Mesendoderm (in vitro differentiated cells): ENCODE measurements at regions not wholly inside any gene's neighbourhood (a gene's known extent, or its start where the extent isn't known, plus 50 kb on each side); places are given as distances from the start of the nearest gene placed in this dataset.

Source experiments
- DNase-seq: peaks from one replicate; pipeline ENCODE4 v3.0.0; 2013
- H2AK5ac ChIP-seq: 2 replicates; pipeline ENCODE4 v1.6.1; 2013; ENCODE audit warnings: low read length, inconsistent platforms
- H2BK120ac ChIP-seq: 2 replicates; pipeline ENCODE4 v1.6.1; 2013; ENCODE audit warnings: low read depth, mild to moderate bottlenecking, low read length, moderate library complexity, mixed read lengths
- H2BK15ac ChIP-seq: replicated peaks from 2 replicates; pipeline ENCODE4 v1.6.1; 2013; ENCODE audit warnings: low read depth, mild to moderate bottlenecking, moderate library complexity
- H2BK5ac ChIP-seq: 2 replicates; pipeline ENCODE4 v1.6.1; 2013; ENCODE audit warnings: low read length, inconsistent platforms
- H3K18ac ChIP-seq: 2 replicates; pipeline ENCODE4 v1.6.1; 2013; ENCODE audit warnings: mild to moderate bottlenecking, low read length, mixed read lengths
- H3K23ac ChIP-seq: one replicate; pipeline ENCODE4 v1.6.1; 2013; ENCODE audit warnings: low read length
- H3K27ac ChIP-seq: 2 replicates; pipeline ENCODE4 v1.5.1; 2013; ENCODE audit warnings: low read depth, mild to moderate bottlenecking, inconsistent platforms, low read length, moderate library complexity
- H3K27me3 ChIP-seq: 2 replicates; pipeline ENCODE4 v1.6.1; 2013; ENCODE audit warnings: low read length, control low read depth, mild to moderate bottlenecking, inconsistent platforms; ENCODE audit not compliant: insufficient read depth, poor library complexity
- H3K36me3 ChIP-seq: 2 replicates; pipeline ENCODE4 v1.6.1; 2013; ENCODE audit warnings: low read length, inconsistent platforms; ENCODE audit not compliant: control insufficient read depth, insufficient read depth
- H3K4ac ChIP-seq: one replicate; pipeline ENCODE4 v1.6.1; 2013; ENCODE audit warnings: low read depth, mild to moderate bottlenecking, low read length, moderate library complexity
- H3K4me1 ChIP-seq: 2 replicates; pipeline ENCODE4 v1.6.1; 2013; ENCODE audit warnings: low read depth, low read length, inconsistent platforms; ENCODE audit not compliant: control insufficient read depth
- H3K4me2 ChIP-seq: 2 replicates; pipeline ENCODE4 v1.6.1; 2013; ENCODE audit warnings: low read length
- H3K4me3 ChIP-seq: 2 replicates; pipeline ENCODE4 v1.5.1; 2013; ENCODE audit warnings: mild to moderate bottlenecking, low read length
- H3K56ac ChIP-seq: one replicate; pipeline ENCODE4 v1.6.1; 2013; ENCODE audit warnings: low read length
- H3K79me1 ChIP-seq: 2 replicates; pipeline ENCODE4 v1.6.1; 2013; ENCODE audit warnings: low read length, inconsistent platforms
- H3K79me2 ChIP-seq: 2 replicates; pipeline ENCODE4 v1.6.1; 2013; ENCODE audit warnings: mild to moderate bottlenecking, low read length; ENCODE audit not compliant: control insufficient read depth, insufficient read depth
- H3K9ac ChIP-seq: 2 replicates; pipeline ENCODE4 v1.6.1; 2013; ENCODE audit warnings: low read length, inconsistent platforms
- H4K5ac ChIP-seq: one replicate; pipeline ENCODE4 v1.6.1; 2013; ENCODE audit warnings: low read length
- H4K8ac ChIP-seq: one replicate; pipeline ENCODE4 v1.6.1; 2013; ENCODE audit warnings: low read depth, mild to moderate bottlenecking, control low read depth, low read length, moderate library complexity
- WGBS: extraction: QIAGEN DNeasy Blood & Tissue Kit; methylation state at CpG from one replicate; pipeline ENCODE4 v1.1.7; 2013; ENCODE audit warnings: low lambda C conversion rate, missing lambda C conversion rate; ENCODE audit not compliant: insufficient coverage; ENCODE audit errors: extremely low coverage; 5-methylcytosine and 5-hydroxymethylcytosine counted together

GRCh38 chr3:18902081-18902793 lies 246.1 kb upstream of the KCNH8 start:
- Histone ChIP-seq H3K4me1 (no peaks in the 10 kb centered on the region), H3K4me2 (no peak overlapping the region), H3K36me3 (no peaks in the 10 kb centered on the region), H3K56ac (no peak overlapping the region), H3K27me3 (no peaks in the 10 kb centered on the region), H3K23ac (no peak overlapping the region), H3K4me3 (no peak overlapping the region), H3K27ac (no peak overlapping the region), H3K79me2 (no peaks in the 10 kb centered on the region), H4K8ac (no peak overlapping the region), H2BK5ac (no peak overlapping the region), H3K9ac (no peak overlapping the region), H3K18ac (no peak overlapping the region), H3K79me1 (no peaks in the 10 kb centered on the region), H2BK120ac (no peak overlapping the region), H2BK15ac (no peak overlapping the region), H3K4ac (no peak overlapping the region), H4K5ac (no peak overlapping the region), H2AK5ac (no peak overlapping the region)
- WGBS = no CpG with 5 or more reads among the region's 2 CpGs
- no peak for DNase-seq

DNA sequence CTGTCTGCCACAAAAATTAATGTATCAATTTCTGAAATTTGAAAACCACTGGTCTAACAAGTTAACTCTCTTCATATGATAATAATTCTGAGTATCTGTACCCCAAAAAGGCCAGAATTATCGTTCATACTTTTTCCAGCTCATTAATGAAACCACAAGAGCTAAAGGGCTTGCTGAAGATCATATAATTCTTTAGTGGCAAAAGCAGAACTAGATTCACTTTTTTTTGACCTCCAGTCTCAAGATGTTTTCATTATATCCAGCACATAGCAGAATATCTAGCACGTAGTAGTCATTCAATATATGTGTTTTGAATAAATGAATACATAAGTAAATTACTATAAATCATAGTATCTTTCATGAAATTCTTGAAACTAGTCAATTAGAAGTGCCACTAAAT lies 246.7 kb upstream of the KCNH8 start:
- H3K23ac ChIP-seq = no peak overlapping the region
- H3K4me2 ChIP-seq = no peak overlapping the region
- no peak overlapping the region for H2AK5ac ChIP-seq
- H3K56ac ChIP-seq = no peak overlapping the region
- H3K4me3 ChIP-seq = no peak overlapping the region
- no peaks in the 10 kb centered on the region for H3K79me1 ChIP-seq
- H3K4me1 ChIP-seq = no peaks in the 10 kb centered on the region
- no peaks in the 10 kb centered on the region for H3K36me3 ChIP-seq
- H3K79me2 ChIP-seq = no peaks in the 10 kb centered on the region
- no peak for DNase-seq
- no CpG with 5 or more reads among the region's 2 CpGs for WGBS
- H3K4ac ChIP-seq = no peak overlapping the region
- H4K5ac ChIP-seq = no peak overlapping the region
- H3K27ac ChIP-seq = no peak overlapping the region
- no peak overlapping the region for H2BK120ac ChIP-seq
- no peak overlapping the region for H3K18ac ChIP-seq
- H2BK15ac ChIP-seq = no peak overlapping the region
- H3K27me3 ChIP-seq = no peaks in the 10 kb centered on the region
- H4K8ac ChIP-seq = no peak overlapping the region
- H2BK5ac ChIP-seq = no peak overlapping the region
- H3K9ac ChIP-seq = no peak overlapping the region

DNA sequence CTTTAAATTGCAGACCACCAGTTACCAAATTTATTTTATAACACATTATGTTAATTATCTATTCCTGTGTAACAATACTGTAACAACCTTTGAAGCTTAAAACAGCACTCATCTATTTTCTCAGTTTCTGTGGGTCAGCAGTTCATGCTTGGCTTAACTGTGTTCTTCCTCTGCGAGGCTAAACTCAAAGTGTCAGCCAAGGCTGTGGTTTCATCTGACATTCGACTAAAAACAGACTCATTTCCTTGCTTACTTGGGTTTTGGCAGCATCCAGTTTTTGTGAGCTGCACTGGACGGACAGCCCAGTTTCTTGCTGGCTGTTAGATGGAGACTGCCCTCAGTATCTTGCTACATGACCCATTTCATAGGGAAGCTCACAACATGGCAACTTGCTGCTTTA lies 247.3 kb upstream of the KCNH8 start:
- Histone ChIP-seq H3K27me3 (no peaks in the 10 kb centered on the region), H2BK5ac (no peak overlapping the region), H3K18ac (no peak overlapping the region), H2BK120ac (no peak overlapping the region), H3K9ac (no peak overlapping the region), H3K4me2 (no peak overlapping the region), H3K4me3 (no peak overlapping the region), H2BK15ac (no peak overlapping the region), H4K8ac (no peak overlapping the region), H3K56ac (no peak overlapping the region), H4K5ac (no peak overlapping the region), H3K27ac (no peak overlapping the region), H3K23ac (no peak overlapping the region), H2AK5ac (no peak overlapping the region), H3K36me3 (no peaks in the 10 kb centered on the region), H3K79me1 (no peaks in the 10 kb centered on the region), H3K79me2 (no peaks in the 10 kb centered on the region), H3K4me1 (no peaks in the 10 kb centered on the region), H3K4ac (no peak overlapping the region)
- DNase-seq = no peak
- no CpG with 5 or more reads among the region's 3 CpGs for WGBS

DNA sequence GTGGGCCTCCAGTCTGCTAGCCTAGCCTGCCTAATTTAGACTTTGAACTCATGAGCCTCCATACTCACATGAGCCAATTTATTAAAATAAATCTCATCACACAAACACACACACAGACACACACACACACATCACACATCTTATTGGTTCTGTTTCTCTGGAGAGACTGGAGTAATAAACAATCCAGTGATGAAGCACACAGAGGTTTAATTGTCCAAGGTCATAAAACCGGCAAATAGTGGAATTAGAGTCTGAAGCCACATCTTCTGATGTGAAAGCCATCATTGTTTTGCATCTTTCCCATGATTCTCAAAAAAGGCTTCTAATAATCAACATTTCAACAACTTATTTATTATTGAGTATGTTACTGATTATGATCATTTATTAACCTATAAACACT lies 249.4 kb upstream of the KCNH8 start:
- no CpG with 5 or more reads among the region's 1 CpG for WGBS
- Histone ChIP-seq H4K8ac (no peak overlapping the region), H3K36me3 (no peaks in the 10 kb centered on the region), H3K27me3 (no peaks in the 10 kb centered on the region), H3K4ac (no peak overlapping the region), H3K9ac (no peak overlapping the region), H2BK5ac (no peak overlapping the region), H3K56ac (no peak overlapping the region), H2AK5ac (no peak overlapping the region), H3K79me1 (no peaks in the 10 kb centered on the region), H3K18ac (no peak overlapping the region), H2BK15ac (no peak overlapping the region), H4K5ac (no peak overlapping the region), H3K4me1 (no peaks in the 10 kb centered on the region), H3K23ac (no peak overlapping the region), H2BK120ac (no peak overlapping the region), H3K4me2 (no peak overlapping the region), H3K79me2 (no peaks in the 10 kb centered on the region), H3K4me3 (no peak overlapping the region), H3K27ac (no peak overlapping the region)
- DNase-seq = no peak

DNA sequence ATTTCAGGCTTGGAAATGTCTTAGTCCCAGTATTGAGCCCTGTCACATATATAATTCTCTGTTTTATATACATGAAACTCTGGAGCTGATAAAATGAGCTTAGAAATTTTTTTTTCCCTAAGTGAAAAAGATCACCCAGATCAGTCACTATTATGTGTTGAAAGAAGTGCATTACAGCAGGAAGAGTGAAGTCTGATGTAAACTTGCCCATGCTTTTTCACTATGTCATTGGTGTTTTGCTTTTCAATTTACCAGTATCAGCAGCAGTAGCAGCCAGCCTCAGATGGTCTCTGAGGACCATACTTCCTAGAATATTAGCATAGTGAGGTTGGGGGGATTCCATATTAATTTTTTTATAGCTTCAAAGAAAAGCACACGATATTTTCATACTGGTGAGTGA lies 255.6 kb upstream of the KCNH8 start:
- H4K8ac ChIP-seq = no peak overlapping the region
- no peaks in the 10 kb centered on the region for H3K36me3 ChIP-seq
- DNase-seq = no peak

DNA sequence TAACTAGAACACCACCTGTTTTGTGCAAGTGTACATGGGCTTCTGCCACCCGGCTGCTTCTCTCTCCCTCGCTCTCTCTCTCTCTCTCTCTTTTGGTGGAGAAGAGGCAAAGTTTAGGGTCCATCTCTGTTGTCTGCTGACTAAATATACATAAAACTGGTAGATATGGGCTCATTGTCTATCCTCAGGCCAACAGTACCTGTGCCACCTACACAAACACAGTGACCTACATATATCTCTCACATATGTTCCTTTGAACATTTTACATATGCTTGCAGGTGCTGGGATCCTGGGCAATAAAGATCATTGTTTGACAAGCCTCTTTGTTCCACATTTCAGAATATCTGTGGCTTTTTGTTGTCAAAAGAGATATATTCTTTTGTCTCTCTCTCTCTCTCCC lies 256.3 kb upstream of the KCNH8 start:
- H2BK5ac ChIP-seq = no peak overlapping the region
- no peak overlapping the region for H3K27ac ChIP-seq
- no peak overlapping the region for H3K4ac ChIP-seq
- H3K36me3 ChIP-seq = no peaks in the 10 kb centered on the region
- WGBS = no CpG with 5 or more reads among the region's 2 CpGs
- no peaks in the 10 kb centered on the region for H3K79me2 ChIP-seq
- no peak overlapping the region for H4K8ac ChIP-seq
- H3K18ac ChIP-seq = no peak overlapping the region
- H3K4me1 ChIP-seq = no peaks in the 10 kb centered on the region
- no peak overlapping the region for H3K9ac ChIP-seq
- H2BK120ac ChIP-seq = no peak overlapping the region
- no peak overlapping the region for H2AK5ac ChIP-seq
- no peak overlapping the region for H3K4me3 ChIP-seq
- H4K5ac ChIP-seq = no peak overlapping the region
- no peak overlapping the region for H3K4me2 ChIP-seq
- no peaks in the 10 kb centered on the region for H3K79me1 ChIP-seq
- no peak overlapping the region for H2BK15ac ChIP-seq
- no peaks in the 10 kb centered on the region for H3K27me3 ChIP-seq
- H3K56ac ChIP-seq = no peak overlapping the region
- no peak overlapping the region for H3K23ac ChIP-seq
- no peak for DNase-seq

More for the DNA sequence above, 255.6 kb upstream of the KCNH8 start:
- no peaks in the 10 kb centered on the region for H3K79me2 ChIP-seq
- H3K4ac ChIP-seq = no peak overlapping the region
- no peak overlapping the region for H4K5ac ChIP-seq
- H3K4me1 ChIP-seq = no peaks in the 10 kb centered on the region
- no CpG with 5 or more reads among the region's 1 CpG for WGBS
- H3K9ac ChIP-seq = no peak overlapping the region
- no peak overlapping the region for H2AK5ac ChIP-seq
- H3K23ac ChIP-seq = no peak overlapping the region
- no peak overlapping the region for H3K4me3 ChIP-seq
- H2BK5ac ChIP-seq = no peak overlapping the region
- H3K18ac ChIP-seq = no peak overlapping the region
- no peak overlapping the region for H3K56ac ChIP-seq
- H2BK15ac ChIP-seq = no peak overlapping the region
- H3K27me3 ChIP-seq = no peaks in the 10 kb centered on the region
- H3K4me2 ChIP-seq = no peak overlapping the region
- no peak overlapping the region for H2BK120ac ChIP-seq
- H3K27ac ChIP-seq = no peak overlapping the region
- H3K79me1 ChIP-seq = no peaks in the 10 kb centered on the region
